Activated naive CD4-positive, alpha-beta T cell treated with anti-CD3 and anti-CD28 coated beads for 36 hours (primary cell): ENCODE measurements at regions not wholly inside any gene's neighbourhood (a gene's known extent, or its start where the extent isn't known, plus 50 kb on each side); places are given as distances from the start of the nearest gene placed in this dataset.

Experiments used
- CTCF ChIA-PET: fragments of 350-600 bp; sonication (Branson Sonifier 250); formaldehyde crosslinking; loops from one replicate; lab custom pipeline; 2021; ENCODE audit warnings: antibody characterized with exemption; lab: Charles Lee
- DNase-seq: peaks from one replicate; pipeline ENCODE4 v3.0.0-alpha.2; 2020
- H3K27ac Mint-ChIP-seq: one replicate; pipeline ENCODE4 v1.8.0; 2021; ENCODE audit warnings: mild to moderate bottlenecking, mixed read lengths
- H3K27me3 Mint-ChIP-seq: one replicate; pipeline ENCODE4 v1.8.0; 2021; ENCODE audit warnings: low read depth, mixed read lengths
- H3K36me3 Mint-ChIP-seq: one replicate; pipeline ENCODE4 v1.8.0; 2021; ENCODE audit warnings: low read depth, mixed read lengths
- H3K4me1 Mint-ChIP-seq: one replicate; pipeline ENCODE4 v1.8.0; 2021; ENCODE audit warnings: low read depth, mixed read lengths
- H3K4me3 Mint-ChIP-seq: one replicate; pipeline ENCODE4 v1.8.0; 2021; ENCODE audit warnings: mild to moderate bottlenecking, moderate library complexity, mixed read lengths
- H3K9me3 Mint-ChIP-seq: one replicate; pipeline ENCODE4 v1.8.0; 2021; ENCODE audit warnings: mixed read lengths
- intact Hi-C: fragments of 100-400 bp; cut with micrococcal nuclease; formaldehyde crosslinking; loops from one replicate; pipeline ENCODE4 v1.15.1; 2023

DNA sequence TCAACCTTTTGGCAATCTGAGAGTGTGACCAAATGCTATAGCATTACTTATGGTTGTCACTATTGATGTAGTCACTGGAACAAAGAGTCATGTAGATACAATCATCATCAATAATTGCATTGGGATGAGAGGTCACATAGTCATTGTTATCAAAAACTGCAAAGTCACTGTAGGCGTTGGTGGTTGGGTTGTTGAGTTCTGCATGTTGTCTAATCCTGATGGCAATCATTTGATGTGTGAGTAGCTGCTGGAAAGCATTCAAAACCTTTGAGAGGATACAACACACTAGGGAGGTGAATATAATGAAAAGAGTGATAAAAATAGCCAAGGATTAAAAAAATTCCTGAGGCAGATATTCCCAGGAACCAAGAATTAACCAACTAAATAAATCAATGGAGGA lies 214.7 kb upstream of the SYT10 start:
- CTCF ChIA-PET = interaction anchor here (0.6 kb wide), 1 partner anchor 682 kb away, joined by 4 read pairs; no protein-coding TSS in a partner anchor
- Mint-ChIP-seq H3K36me3 (no peaks in the 10 kb centered on the region), H3K4me1 (no peaks in the 10 kb centered on the region), H3K4me3 (no peak overlapping the region), H3K9me3 (peaks cover 6% of the 10 kb centered on the region), H3K27me3 (no peaks in the 10 kb centered on the region), H3K27ac (no peak overlapping the region)
- no peak for DNase-seq
- intact Hi-C loops = no loop called here

DNA sequence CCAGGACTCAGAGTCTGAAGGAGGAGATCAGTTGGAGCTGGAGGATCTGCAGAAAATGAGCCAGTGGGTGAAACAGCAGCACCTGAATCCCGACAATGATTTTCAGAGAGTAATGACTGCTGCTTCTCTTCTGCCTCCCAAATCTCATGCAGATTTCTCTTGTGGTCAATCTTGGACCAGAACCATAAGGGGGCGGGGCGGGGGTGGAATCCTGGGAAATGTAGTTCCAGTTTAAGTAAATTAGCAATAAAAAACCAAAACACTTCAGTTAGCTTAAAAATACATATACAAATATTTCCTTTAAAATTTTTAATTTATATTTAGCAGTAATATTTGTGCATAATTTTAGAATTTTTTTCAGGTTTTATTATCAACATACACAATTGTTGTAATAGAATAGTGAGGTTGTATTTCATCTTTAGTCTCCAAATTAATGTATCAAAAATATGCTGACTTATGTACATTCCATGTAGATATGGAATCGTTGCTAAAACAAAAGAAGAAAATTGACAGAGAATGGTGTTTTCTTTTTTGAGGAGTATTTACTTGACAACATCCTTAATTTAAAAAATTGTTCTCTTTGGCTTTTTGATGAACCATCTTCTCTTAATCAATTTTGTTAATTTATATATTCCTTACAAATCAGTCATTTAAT lies 223.5 kb upstream of the SYT10 start:
- Mint-ChIP-seq H3K4me1 (no peaks in the 10 kb centered on the region), H3K9me3 (no peaks in the 10 kb centered on the region), H3K36me3 (no peaks in the 10 kb centered on the region), H3K27ac (no peak overlapping the region), H3K4me3 (no peak overlapping the region), H3K27me3 (no peaks in the 10 kb centered on the region)
- no peak for DNase-seq
- intact Hi-C loops = no loop called here
- CTCF ChIA-PET = no interaction called here

DNA sequence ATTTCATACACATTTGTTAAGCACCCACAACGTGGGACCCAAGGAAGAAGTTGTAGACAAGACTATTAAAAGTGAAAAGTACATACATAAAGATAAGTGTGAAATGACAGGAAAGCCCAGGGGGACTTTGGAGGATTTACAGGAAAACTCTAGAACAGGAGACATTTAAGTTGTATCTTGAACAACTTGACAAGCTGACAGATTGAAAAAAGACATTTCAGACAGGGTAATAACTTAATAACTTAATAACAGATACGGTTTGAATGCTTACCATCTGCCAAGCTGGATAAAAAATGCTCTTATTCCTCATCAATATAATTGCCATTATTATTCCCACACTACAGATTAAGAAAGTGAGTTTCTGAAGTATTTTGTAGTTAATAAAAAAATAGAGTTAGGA lies 229.7 kb upstream of the SYT10 start:
- DNase-seq = no peak
- Mint-ChIP-seq H3K9me3 (no peaks in the 10 kb centered on the region), H3K27me3 (no peaks in the 10 kb centered on the region), H3K4me3 (no peak overlapping the region), H3K27ac (no peak overlapping the region), H3K4me1 (no peaks in the 10 kb centered on the region), H3K36me3 (no peaks in the 10 kb centered on the region)
- CTCF ChIA-PET = no interaction called here
- intact Hi-C loops = no loop called here

DNA sequence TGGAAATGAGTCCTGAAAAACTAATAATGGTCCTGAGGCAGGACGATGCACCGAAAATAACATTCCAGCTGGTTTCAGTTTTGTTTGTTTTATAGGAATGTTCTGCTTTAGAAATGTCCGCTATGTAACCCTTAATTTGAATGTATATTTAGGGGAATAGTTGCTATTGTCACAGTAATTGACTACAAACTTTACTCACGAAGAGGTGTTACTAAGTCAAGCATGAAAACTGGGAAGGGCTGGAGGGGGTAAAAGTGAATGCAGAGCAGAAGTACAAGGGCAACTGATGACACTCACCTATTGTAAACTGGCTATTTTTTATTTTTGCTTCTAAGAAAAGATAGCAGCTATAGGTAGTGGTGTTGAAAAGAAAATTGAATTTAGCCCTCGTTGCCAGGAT lies 230.7 kb upstream of the SYT10 start:
- Mint-ChIP-seq H3K4me1 (no peaks in the 10 kb centered on the region), H3K27me3 (no peaks in the 10 kb centered on the region), H3K27ac (no peak overlapping the region), H3K4me3 (no peak overlapping the region), H3K36me3 (no peaks in the 10 kb centered on the region), H3K9me3 (no peaks in the 10 kb centered on the region)
- CTCF ChIA-PET = no interaction called here
- intact Hi-C loops = no loop called here
- DNase-seq = no peak

DNA sequence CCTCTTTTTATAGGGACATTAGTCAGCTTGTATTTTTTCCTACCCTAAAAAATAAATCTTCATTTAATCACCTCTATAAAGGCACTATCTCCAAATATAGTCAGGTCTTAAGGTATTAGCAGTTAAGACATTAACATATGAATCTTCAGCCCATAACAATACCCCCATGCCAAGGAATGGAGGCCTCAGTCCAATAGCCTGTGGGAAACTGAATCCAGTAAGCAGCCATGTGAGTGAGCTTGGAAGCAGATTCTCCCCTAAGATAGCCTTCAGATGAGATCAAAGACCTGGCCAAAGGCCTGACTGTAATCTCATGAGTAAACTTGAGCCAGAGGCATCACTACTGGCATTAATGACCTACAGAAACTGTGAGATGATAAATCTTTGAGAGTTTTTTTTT lies 232.1 kb upstream of the SYT10 start:
- H3K27me3 Mint-ChIP-seq = no peaks in the 10 kb centered on the region
- CTCF ChIA-PET = no interaction called here
- intact Hi-C loops = no loop called here
- no peak for DNase-seq
- H3K4me3 Mint-ChIP-seq = no peak overlapping the region
- peaks cover 3% of the 10 kb centered on the region for H3K9me3 Mint-ChIP-seq
- no peak overlapping the region for H3K27ac Mint-ChIP-seq
- H3K36me3 Mint-ChIP-seq = no peaks in the 10 kb centered on the region
- no peaks in the 10 kb centered on the region for H3K4me1 Mint-ChIP-seq

DNA sequence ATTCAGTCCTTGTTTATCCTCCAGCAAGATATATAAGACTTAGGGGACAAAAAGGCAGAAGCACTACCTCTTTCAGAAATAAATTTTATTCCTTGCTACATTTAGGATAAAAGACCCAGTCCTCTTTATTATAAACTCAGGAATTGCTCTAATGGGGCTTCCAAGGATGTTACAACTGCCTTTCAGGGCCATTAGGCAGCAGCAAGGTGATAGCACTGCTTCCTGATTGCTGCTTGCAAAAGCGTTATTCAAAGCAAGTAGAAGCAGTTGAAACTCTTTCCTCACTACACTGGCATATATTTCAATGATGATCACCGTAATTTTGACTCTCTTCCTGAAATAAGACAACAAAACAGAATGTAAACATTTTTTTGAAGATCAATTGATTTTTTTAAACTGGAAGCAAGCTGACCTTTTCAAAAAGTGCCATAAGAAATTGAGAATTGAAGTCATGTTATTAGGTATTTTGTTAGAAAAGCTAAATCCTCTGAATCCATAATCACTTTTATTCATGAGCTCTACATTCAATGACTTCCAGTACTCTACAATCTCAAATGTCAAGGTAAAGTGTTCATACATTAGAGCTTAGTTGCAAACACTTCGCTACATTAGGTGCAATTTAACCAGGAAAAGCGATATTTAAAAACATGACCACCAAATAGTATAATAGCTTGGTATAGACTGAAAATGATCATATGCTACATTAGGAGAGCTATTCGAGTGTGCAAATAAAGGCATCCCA lies 233.4 kb upstream of the SYT10 start:
- Mint-ChIP-seq H3K27ac (no peak overlapping the region), H3K9me3 (peaks cover 3% of the 10 kb centered on the region), H3K4me3 (no peak overlapping the region), H3K4me1 (no peaks in the 10 kb centered on the region), H3K27me3 (no peaks in the 10 kb centered on the region), H3K36me3 (no peaks in the 10 kb centered on the region)
- no peak for DNase-seq
- intact Hi-C loops = no loop called here
- CTCF ChIA-PET = no interaction called here

DNA sequence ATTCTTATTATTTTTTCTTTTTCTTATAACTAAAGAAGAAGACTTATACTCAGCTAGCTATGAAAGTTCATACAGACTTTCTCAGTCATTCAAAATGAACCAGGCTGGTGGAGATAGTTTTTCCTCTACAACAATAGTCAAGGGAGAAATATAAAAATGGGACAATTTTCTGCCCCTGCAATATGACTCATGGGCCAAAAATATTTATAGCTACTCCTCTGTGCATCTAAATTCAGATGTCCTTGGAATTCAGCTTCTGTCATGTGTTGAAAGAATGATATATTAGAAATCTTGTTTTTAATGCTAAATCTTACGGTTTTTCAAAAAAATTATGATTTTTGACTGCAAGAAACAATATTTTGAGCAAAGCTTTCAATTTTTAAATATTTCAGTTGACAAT lies 237.2 kb upstream of the SYT10 start:
- Mint-ChIP-seq H3K27ac (no peak overlapping the region), H3K27me3 (no peaks in the 10 kb centered on the region), H3K36me3 (no peaks in the 10 kb centered on the region), H3K4me1 (no peaks in the 10 kb centered on the region), H3K4me3 (no peak overlapping the region), H3K9me3 (peaks cover 3% of the 10 kb centered on the region)
- CTCF ChIA-PET = interaction anchor here (0.6 kb wide), 1 partner anchor 46 kb away, joined by 3 read pairs; no protein-coding TSS in a partner anchor
- intact Hi-C loops = no loop called here
- no peak for DNase-seq

DNA sequence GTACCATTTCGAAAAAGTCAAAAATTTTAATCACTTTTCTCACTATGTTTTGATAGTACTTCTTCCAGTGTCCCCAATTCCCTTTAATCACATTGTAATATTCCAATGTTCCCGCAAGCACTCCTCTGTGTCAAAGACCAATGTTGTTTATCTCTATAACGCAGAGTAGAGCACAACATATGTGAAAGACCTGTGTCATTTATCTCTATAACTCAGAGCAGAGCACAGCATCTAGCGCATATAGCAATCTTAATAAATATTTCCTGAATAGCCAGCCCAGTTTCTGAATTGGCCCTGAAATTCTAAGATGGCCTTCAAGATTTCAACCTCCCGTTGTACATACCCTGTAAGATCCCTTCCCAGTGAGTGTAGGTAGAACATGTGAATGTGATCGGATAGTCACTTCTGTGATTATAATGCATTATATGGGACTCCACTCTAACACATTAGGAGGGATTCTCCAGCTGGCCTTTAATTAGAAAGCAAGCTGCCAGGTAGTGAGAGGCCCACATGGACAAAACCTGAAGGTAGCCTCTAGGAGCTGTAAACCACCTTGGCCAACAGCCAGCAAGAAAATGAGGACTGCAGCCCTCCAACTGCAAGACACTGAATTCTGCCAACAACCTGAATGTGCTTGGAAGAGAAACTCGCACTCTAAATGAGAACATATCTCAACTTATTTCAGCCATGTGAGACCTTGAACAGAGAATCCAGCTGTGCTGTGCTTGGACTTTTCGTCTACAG lies 238.8 kb upstream of the SYT10 start:
- Mint-ChIP-seq H3K36me3 (no peaks in the 10 kb centered on the region), H3K4me3 (no peak overlapping the region), H3K27me3 (no peaks in the 10 kb centered on the region), H3K4me1 (no peaks in the 10 kb centered on the region), H3K9me3 (peaks cover 3% of the 10 kb centered on the region), H3K27ac (no peak overlapping the region)
- DNase-seq = no peak
- intact Hi-C loops = no loop called here
- CTCF ChIA-PET = no interaction called here

DNA sequence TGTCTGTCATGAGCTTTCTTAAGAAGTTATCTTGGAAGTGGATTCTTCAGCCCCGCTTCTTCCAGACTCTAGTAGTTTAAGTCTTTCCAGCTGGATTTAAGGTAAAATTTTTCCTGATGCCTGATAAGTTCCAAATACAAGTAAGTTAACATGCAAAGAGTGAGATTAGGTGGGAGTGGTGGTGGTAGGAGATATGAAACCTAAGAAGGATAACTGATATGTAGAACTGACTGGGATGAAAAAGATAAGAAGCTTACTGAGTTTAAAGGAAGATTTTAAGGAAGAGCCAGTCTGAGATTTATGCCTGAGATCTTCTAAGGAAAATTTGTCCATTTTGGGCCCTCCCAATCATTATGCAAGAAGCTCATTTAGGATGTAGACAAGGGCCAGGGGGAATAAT lies 250.9 kb upstream of the SYT10 start:
- CTCF ChIA-PET = no interaction called here
- intact Hi-C loops = no loop called here
- no peaks in the 10 kb centered on the region for H3K4me1 Mint-ChIP-seq
- no peak overlapping the region for H3K4me3 Mint-ChIP-seq
- no peaks in the 10 kb centered on the region for H3K36me3 Mint-ChIP-seq
- H3K9me3 Mint-ChIP-seq = peaks cover 3% of the 10 kb centered on the region
- DNase-seq = no peak
- no peaks in the 10 kb centered on the region for H3K27me3 Mint-ChIP-seq
- no peak overlapping the region for H3K27ac Mint-ChIP-seq

DNA sequence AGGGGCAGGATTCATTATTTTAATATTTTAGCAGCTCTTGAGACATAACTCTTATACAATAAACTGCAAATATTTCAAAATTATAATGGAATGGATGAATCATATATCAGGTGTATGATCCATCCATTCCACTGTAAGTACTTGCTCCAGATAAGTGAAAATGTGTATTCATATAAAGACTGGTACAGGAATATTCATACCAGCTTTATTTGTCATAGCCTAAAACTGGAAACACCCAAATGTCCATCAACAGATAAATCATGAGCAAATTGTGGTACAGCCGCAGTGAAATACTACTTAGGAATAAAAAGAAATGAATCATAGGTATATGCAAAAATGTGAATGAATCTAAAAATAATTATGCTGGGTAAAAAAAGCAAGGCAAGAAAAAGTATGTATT lies 263.6 kb upstream of the SYT10 start:
- Mint-ChIP-seq H3K27ac (no peak overlapping the region), H3K9me3 (no peaks in the 10 kb centered on the region), H3K36me3 (no peaks in the 10 kb centered on the region), H3K27me3 (no peaks in the 10 kb centered on the region), H3K4me3 (no peak overlapping the region), H3K4me1 (no peaks in the 10 kb centered on the region)
- no peak for DNase-seq
- intact Hi-C loops = no loop called here
- CTCF ChIA-PET = no interaction called here

DNA sequence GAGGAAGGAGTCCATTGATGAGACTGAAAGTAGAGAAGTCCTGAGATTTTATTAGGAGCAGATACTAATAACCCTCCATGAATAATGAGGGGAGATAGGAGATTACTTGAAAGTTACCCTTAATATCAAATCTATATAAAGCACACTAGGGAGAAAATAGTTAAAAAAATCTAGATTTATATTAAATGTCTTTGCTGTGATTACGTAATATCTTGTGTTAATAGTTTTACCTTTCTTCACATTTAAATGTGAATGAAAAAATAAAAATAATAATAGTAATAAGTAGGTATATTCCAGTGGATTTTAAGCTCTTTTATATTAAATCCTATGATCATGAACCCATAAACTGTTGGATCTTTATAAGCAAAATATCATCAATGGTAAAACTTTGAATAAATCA lies 267.3 kb upstream of the SYT10 start:
- no peak overlapping the region for H3K4me3 Mint-ChIP-seq
- intact Hi-C loops = no loop called here
- H3K36me3 Mint-ChIP-seq = no peaks in the 10 kb centered on the region
- H3K4me1 Mint-ChIP-seq = no peaks in the 10 kb centered on the region
- DNase-seq = no peak
- CTCF ChIA-PET = no interaction called here
- H3K27me3 Mint-ChIP-seq = no peaks in the 10 kb centered on the region
- no peak overlapping the region for H3K27ac Mint-ChIP-seq
- no peaks in the 10 kb centered on the region for H3K9me3 Mint-ChIP-seq

DNA sequence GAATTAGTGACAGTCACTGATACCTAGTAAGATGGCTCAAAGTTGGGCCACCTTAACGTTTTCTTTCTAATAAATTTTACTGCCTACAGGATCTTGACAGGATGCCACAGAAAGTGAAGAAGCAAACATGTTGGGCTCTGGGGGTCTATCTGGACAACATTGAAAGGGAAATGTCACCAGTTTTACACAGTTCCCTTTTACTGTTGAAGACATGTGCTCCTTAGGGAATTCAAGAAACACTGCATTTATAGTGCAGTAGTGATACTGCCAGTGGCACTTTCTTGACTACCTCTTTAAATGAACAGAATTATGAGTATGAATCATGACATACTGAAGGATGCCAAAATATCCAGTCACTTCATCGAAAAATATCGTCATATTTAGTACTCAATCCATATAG lies 269.3 kb upstream of the SYT10 start:
- no peak overlapping the region for H3K27ac Mint-ChIP-seq
- CTCF ChIA-PET = no interaction called here
- no peak overlapping the region for H3K4me3 Mint-ChIP-seq
- H3K27me3 Mint-ChIP-seq = no peaks in the 10 kb centered on the region
- DNase-seq = no peak
- intact Hi-C loops = no loop called here
- H3K36me3 Mint-ChIP-seq = no peaks in the 10 kb centered on the region
- peaks cover 4% of the 10 kb centered on the region for H3K9me3 Mint-ChIP-seq
- no peaks in the 10 kb centered on the region for H3K4me1 Mint-ChIP-seq

DNA sequence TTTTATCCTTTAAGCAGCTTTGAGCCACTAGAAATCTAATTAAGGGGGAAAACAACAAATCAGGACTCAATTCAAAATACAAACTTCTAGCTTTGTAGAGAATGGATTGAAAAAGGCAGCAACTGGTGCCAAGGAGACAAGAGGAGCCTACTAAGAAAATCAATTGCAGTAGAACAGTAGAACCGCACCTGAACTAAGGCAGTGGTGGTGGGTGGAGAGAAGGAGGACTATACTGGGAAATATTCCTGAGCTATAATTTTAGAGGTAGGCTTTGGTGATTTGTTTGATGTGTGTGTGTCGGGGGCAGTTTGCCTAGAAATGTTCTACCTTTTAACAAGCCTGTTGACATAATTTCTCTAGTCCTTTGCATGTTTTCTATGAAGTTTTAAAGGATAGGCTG lies 270.9 kb upstream of the SYT10 start:
- intact Hi-C loops = no loop called here
- H3K4me3 Mint-ChIP-seq = no peak overlapping the region
- no peaks in the 10 kb centered on the region for H3K36me3 Mint-ChIP-seq

More for the DNA sequence above, 270.9 kb upstream of the SYT10 start:
- H3K4me1 Mint-ChIP-seq = no peaks in the 10 kb centered on the region
- H3K27me3 Mint-ChIP-seq = no peaks in the 10 kb centered on the region
- no peak overlapping the region for H3K27ac Mint-ChIP-seq
- no peak for DNase-seq
- peaks cover 4% of the 10 kb centered on the region for H3K9me3 Mint-ChIP-seq
- CTCF ChIA-PET = no interaction called here
